Natural killer cell (primary cell): ENCODE measurements at regions not wholly inside any gene's neighbourhood (a gene's known extent, or its start where the extent isn't known, plus 50 kb on each side); places are given as distances from the start of the nearest gene placed in this dataset.

Source experiments
- ATAC-seq, 3 donors: fragments of 150-1000 bp in 2 of 3; fragments of 200-7000 bp in 1 of 3; cut with Tn5 transposase; 1 replicate in 1 of 3; 2 replicates in 2 of 3; pipeline ENCODE4 v1.10.0; 2021; ENCODE audit warnings: mild to moderate bottlenecking in 2 of 3, moderate library complexity in 2 of 3
- DNase-seq, 2 donors: peaks; one replicate each; pipeline versions ENCODE4 v3.0.0 to v3.0.0-alpha.2; 2013 to 2021; ENCODE audit warnings: mixed read lengths in 1 of 2
- H3K27ac ChIP-seq: one replicate; pipeline ENCODE4 v1.5.1; 2013; ENCODE audit warnings: mild to moderate bottlenecking, low read length
- H3K27me3 ChIP-seq: one replicate; pipeline ENCODE4 v1.6.1; 2013; ENCODE audit warnings: low read length; ENCODE audit not compliant: control insufficient read depth, insufficient read depth
- H3K36me3 ChIP-seq: one replicate; pipeline ENCODE4 v1.6.1; 2013; ENCODE audit warnings: low read length; ENCODE audit not compliant: control insufficient read depth, insufficient read depth
- H3K4me1 ChIP-seq: one replicate; pipeline ENCODE4 v1.6.1; 2013; ENCODE audit warnings: low read length; ENCODE audit not compliant: control insufficient read depth, insufficient read depth
- H3K4me3 ChIP-seq: one replicate; pipeline ENCODE4 v1.5.1; 2013; ENCODE audit warnings: low read length
- H3K9me3 ChIP-seq: one replicate; pipeline ENCODE4 v1.6.1; 2013; ENCODE audit warnings: low read length; ENCODE audit not compliant: control insufficient read depth, insufficient read depth
- H3K27ac Mint-ChIP-seq, 2 donors: one replicate each; pipeline ENCODE4 v1.8.0; 2022; ENCODE audit warnings: mild to moderate bottlenecking in 2 of 2, mixed read lengths in 2 of 2, moderate library complexity in 1 of 2
- H3K27me3 Mint-ChIP-seq, 2 donors: one replicate each; pipeline ENCODE4 v1.8.0; 2022; ENCODE audit warnings: low read depth in 2 of 2, mixed read lengths in 2 of 2
- H3K36me3 Mint-ChIP-seq: one replicate; pipeline ENCODE4 v1.8.0; 2022; ENCODE audit warnings: mixed read lengths
- H3K4me1 Mint-ChIP-seq, 2 donors: one replicate each; pipeline ENCODE4 v1.8.0; 2022; ENCODE audit warnings: mixed read lengths in 2 of 2
- H3K4me3 Mint-ChIP-seq: one replicate; pipeline ENCODE4 v1.8.0; 2022; ENCODE audit warnings: mild to moderate bottlenecking, moderate library complexity, mixed read lengths
- H3K9me3 Mint-ChIP-seq, 2 donors: one replicate each; pipeline ENCODE4 v1.8.0; 2022; ENCODE audit warnings: mixed read lengths in 2 of 2
- CTCF ChIP-seq: fragments of 200-600 bp; IDR thresholded peaks from one replicate; pipeline ENCODE4 v1.8.0; 2022; ENCODE audit warnings: antibody characterized with exemption
- WGBS: methylation state at CpG from one replicate; pipeline ENCODE4 v1.1.7; 2013; ENCODE audit warnings: missing lambda C conversion rate; ENCODE audit not compliant: insufficient coverage; 5-methylcytosine and 5-hydroxymethylcytosine counted together
- intact Hi-C: fragments of 100-400 bp; cut with micrococcal nuclease; formaldehyde crosslinking; loops from one replicate; pipeline ENCODE4 v1.14.2; 2022

- no peaks in the 10 kb centered on the region for H3K4me1 Mint-ChIP-seq
- no peak overlapping the region for H3K27ac Mint-ChIP-seq
- DNase-seq (no peak), ATAC-seq (no peak)
- no peak overlapping the region for H3K4me3 Mint-ChIP-seq
- WGBS, result 76% methylated on average over 4 of the region's 4 CpGs
- Histone ChIP-seq H3K4me3 (no peak overlapping the region), H3K4me1 (no peaks in the 10 kb centered on the region), H3K9me3 (no peaks in the 10 kb centered on the region), H3K36me3 (no peaks in the 10 kb centered on the region), H3K27me3 (no peaks in the 10 kb centered on the region), H3K27ac (no peak overlapping the region)
- no peaks in the 10 kb centered on the region for H3K27me3 Mint-ChIP-seq
- TF ChIP-seq CTCF, result no peak
- peaks cover 8 to 12% of the 10 kb centered on the region in 2 donors for H3K9me3 Mint-ChIP-seq
- intact Hi-C loops, result no loop called here
- H3K36me3 Mint-ChIP-seq, result no peaks in the 10 kb centered on the region
Observed at GRCh38 chr3:135678386-135678785, 287.1 kb upstream of the PPP2R3A start.

- Histone ChIP-seq H3K27ac (no peak overlapping the region), H3K36me3 (no peaks in the 10 kb centered on the region), H3K27me3 (no peaks in the 10 kb centered on the region), H3K4me1 (no peaks in the 10 kb centered on the region), H3K9me3 (no peaks in the 10 kb centered on the region), H3K4me3 (no peak overlapping the region)
- no peak overlapping the region for H3K4me3 Mint-ChIP-seq
- H3K4me1 Mint-ChIP-seq, result no peaks in the 10 kb centered on the region
- peaks cover 2 to 7% of the 10 kb centered on the region in 2 donors for H3K9me3 Mint-ChIP-seq
- intact Hi-C loops, result no loop called here
- no peaks in the 10 kb centered on the region for H3K36me3 Mint-ChIP-seq
- DNase-seq (no peak), ATAC-seq (no peak)
- WGBS, result 98% methylated on average over 3 of the region's 3 CpGs
- no peak overlapping the region for H3K27ac Mint-ChIP-seq
- H3K27me3 Mint-ChIP-seq, result no peaks in the 10 kb centered on the region
- TF ChIP-seq CTCF, result no peak
Observed at GRCh38 chr3:135688003-135688402, 277.5 kb upstream of the PPP2R3A start.

DNA sequence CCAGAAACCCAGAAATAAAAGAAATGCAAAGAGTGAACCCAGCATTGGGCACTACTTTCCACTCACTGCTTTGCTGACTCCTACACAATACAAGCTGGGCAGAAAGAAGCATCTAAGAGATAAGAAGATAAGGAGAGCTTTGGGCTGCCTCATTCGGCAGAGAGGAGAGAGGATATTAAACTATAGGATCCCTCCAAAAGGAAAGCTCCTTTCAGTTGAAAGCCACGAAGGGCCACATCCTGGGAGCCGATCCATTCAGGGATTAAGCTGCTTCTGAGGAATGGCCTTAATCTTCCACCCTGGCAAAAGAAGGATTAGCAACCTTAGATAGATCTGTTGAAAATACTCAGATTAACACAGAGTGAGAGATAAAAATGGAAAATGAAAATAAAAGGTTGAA lies 274.9 kb upstream of the PPP2R3A start:
- 76% methylated on average over 3 of the region's 3 CpGs for WGBS
- intact Hi-C loops, result no loop called here

More for the DNA sequence above, 274.9 kb upstream of the PPP2R3A start:
- Mint-ChIP-seq H3K36me3 (no peaks in the 10 kb centered on the region), H3K9me3 (peaks cover 2 to 5% of the 10 kb centered on the region in 2 donors), H3K27me3 (no peaks in the 10 kb centered on the region), H3K27ac (no peak overlapping the region), H3K4me3 (no peak overlapping the region), H3K4me1 (no peaks in the 10 kb centered on the region)
- H3K4me1 ChIP-seq, result no peaks in the 10 kb centered on the region
- no peak for TF ChIP-seq CTCF
- H3K27ac ChIP-seq, result no peak overlapping the region
- no peaks in the 10 kb centered on the region for H3K36me3 ChIP-seq
- H3K4me3 ChIP-seq, result no peak overlapping the region
- DNase-seq, result no peak
- ATAC-seq, result no peak
- no peaks in the 10 kb centered on the region for H3K27me3 ChIP-seq
- H3K9me3 ChIP-seq, result no peaks in the 10 kb centered on the region
